HepG2 (cell line): ENCODE measurements at regions not wholly inside any gene's neighbourhood (a gene's known extent, or its start where the extent isn't known, plus 50 kb on each side); places are given as distances from the start of the nearest gene placed in this dataset.

Experiments used
- ATAC-seq: fragments of 200-7000 bp; cut with Tn5 transposase; 3 replicates; pipeline ENCODE4 v1.9.1; 2020; ENCODE audit warnings: mild to moderate bottlenecking, moderate library complexity
- BruUV-seq: library from RNA; stranded (reverse); fragments of 400-500 nt; replicated peaks from 2 replicates; lab custom pipeline; 2021; lab: Mats Ljungman, UMichigan
- CTCF ChIA-PET: fragments of 300-600 bp; formaldehyde crosslinking; extraction: SDS; loops from one replicate; lab custom pipeline; 2021; ENCODE audit warnings: low total read pairs, inconsistent platforms, low intra/inter-chr PET ratio; lab: Yijun Ruan, JAX
- POLR2A ChIA-PET: fragments of 350-600 bp; sonication (Branson Sonifier 250); formaldehyde crosslinking; loops from one replicate; lab custom pipeline; 2020; ENCODE audit warnings: antibody characterized with exemption, inconsistent platforms; lab: Yijun Ruan, JAX
- DNase-seq: peaks from one replicate; pipeline ENCODE4 v3.0.0-alpha.2; 2015; ENCODE audit warnings: low spot score
- FAIRE-seq: peaks from 3 replicates; lab custom pipeline; 2011; peaks lifted over from hg19 to GRCh38; lab: Jason Lieb, UNC
- H2AFZ ChIP-seq: one replicate; pipeline ENCODE4 v1.6.1; 2011; ENCODE audit warnings: low read length, inconsistent platforms
- H3K27ac ChIP-seq: fragments of 300-600 bp; 3 replicates; pipeline ENCODE4 v1.8.0; 2011; ENCODE audit warnings: mixed run types, mild to moderate bottlenecking, mixed read lengths, low read length, inconsistent platforms; ENCODE audit not compliant: insufficient read depth; ENCODE audit errors: extremely low read length
- H3K27me3 ChIP-seq, 2 experiments: fragments of 200-600 bp in 1 of 2; 2 replicates in 1 of 2; 3 replicates in 1 of 2; pipeline versions ENCODE4 v1.6.0 to v1.8.0; 2011; ENCODE audit warnings: low read length in 2 of 2, mild to moderate bottlenecking in 2 of 2, moderate library complexity in 2 of 2, inconsistent platforms in 1 of 2; ENCODE audit not compliant: insufficient read depth in 2 of 2, control insufficient read depth in 1 of 2
- H3K36me3 ChIP-seq, 2 experiments: fragments of 200-600 bp in 1 of 2; replicated peaks in 1 of 2; 2 replicates in 1 of 2; 3 replicates in 1 of 2; pipeline versions ENCODE4 v1.5.1 to v1.8.0; 2011; ENCODE audit warnings: low read length in 2 of 2, inconsistent platforms in 1 of 2; ENCODE audit not compliant: insufficient read depth in 2 of 2, control insufficient read depth in 1 of 2
- H3K4me1 ChIP-seq: 2 replicates; pipeline ENCODE4 v1.5.1; 2012; ENCODE audit warnings: low read length, inconsistent platforms; ENCODE audit not compliant: insufficient read depth
- H3K4me2 ChIP-seq: 2 replicates; pipeline ENCODE4 v1.6.0; 2011; ENCODE audit warnings: low read depth, low read length, inconsistent platforms
- H3K4me3 ChIP-seq, 3 experiments: fragments of 200-600 bp in 1 of 3; sonication (generic), shearing (Covaris generic) in 1 of 3; replicated peaks in 1 of 3; 2 replicates each; pipeline ENCODE4 v1.5.1; 2011 to 2016; ENCODE audit warnings: low read length in 3 of 3, inconsistent platforms in 2 of 3, low read depth in 2 of 3, mild to moderate bottlenecking in 2 of 3, control low read depth in 1 of 3, mixed read lengths in 1 of 3; ENCODE audit not compliant: insufficient read depth in 1 of 3
- H3K79me2 ChIP-seq: one replicate; pipeline ENCODE4 v1.6.1; 2011; ENCODE audit warnings: low read length, inconsistent platforms; ENCODE audit not compliant: insufficient read depth
- H3K9ac ChIP-seq: 2 replicates; pipeline ENCODE4 v1.6.0; 2011; ENCODE audit warnings: mild to moderate bottlenecking, low read depth, low read length, inconsistent platforms; ENCODE audit not compliant: insufficient read depth
- H3K9me3 ChIP-seq: 2 replicates; pipeline ENCODE4 v1.5.1; 2012; ENCODE audit warnings: mild to moderate bottlenecking, low read length
- H4K20me1 ChIP-seq: 2 replicates; pipeline ENCODE4 v1.6.0; 2011; ENCODE audit warnings: inconsistent platforms, mild to moderate bottlenecking, low read length, moderate library complexity; ENCODE audit not compliant: insufficient read depth
- FOXM1 ChIP-seq: sonication (generic); formaldehyde crosslinking; IDR thresholded peaks from 2 replicates; pipeline ENCODE4 v1.5.0; 2020; ENCODE audit warnings: missing genetic modification reagents
- GABPA ChIP-seq, 2 experiments: IDR thresholded peaks; 2 replicates each; pipeline ENCODE4 v1.6.1; 2011 to 2016; ENCODE audit warnings: low read depth in 2 of 2, low read length in 1 of 2, missing biosample characterization in 1 of 2, missing genetic modification characterization in 1 of 2
- HOXA5 ChIP-seq: sonication (generic); formaldehyde crosslinking; IDR thresholded peaks from 2 replicates; pipeline ENCODE4 v1.4.0; 2020; ENCODE audit warnings: missing genetic modification reagents
- ZFP36 ChIP-seq: fragments of 150-350 bp; IDR thresholded peaks from 2 replicates; pipeline ENCODE4 v1.6.1; 2018; ENCODE audit warnings: borderline replicate concordance, low read length, low read depth; ENCODE audit not compliant: partially characterized antibody
- ZNF260 ChIP-seq: sonication (generic); formaldehyde crosslinking; IDR thresholded peaks from 2 replicates; pipeline ENCODE4 v1.4.0; 2020; ENCODE audit warnings: missing genetic modification reagents, low read depth, mild to moderate bottlenecking, borderline replicate concordance
- ZNF432 ChIP-seq: sonication (generic); formaldehyde crosslinking; IDR thresholded peaks from 2 replicates; pipeline ENCODE4 v1.5.0; 2020; ENCODE audit warnings: missing genetic modification reagents, mild to moderate bottlenecking, borderline replicate concordance
- ZNF746 ChIP-seq: sonication (generic); formaldehyde crosslinking; IDR thresholded peaks from 2 replicates; pipeline ENCODE4 v1.8.0; 2022; ENCODE audit warnings: mild to moderate bottlenecking, missing genetic modification reagents
- ZNF75D ChIP-seq: sonication (generic); formaldehyde crosslinking; IDR thresholded peaks from 2 replicates; pipeline ENCODE4 v1.8.1; 2023; ENCODE audit warnings: missing genetic modification reagents, mild to moderate bottlenecking, borderline replicate concordance
- ZNF841 ChIP-seq: sonication (generic); formaldehyde crosslinking; IDR thresholded peaks from 2 replicates; pipeline ENCODE4 v1.8.1; 2023; ENCODE audit warnings: missing genetic modification reagents, borderline replicate concordance
- in situ Hi-C: cut with HindIII; loops from 2 replicates; pipeline ENCODE4 v1.10.0; 2017; ENCODE audit warnings: low pct_unique_long_range_greater_than_20kb; ENCODE audit not compliant: extremely low pct_ligation_motif_present
- intact Hi-C: fragments of 100-400 bp; cut with micrococcal nuclease; formaldehyde crosslinking; loops from one replicate; pipeline ENCODE4 v1.10.0; 2022; ENCODE audit not compliant: unreplicated experiment
- TF ChIP-seq, protein P1 (sequence below): sonication (generic); formaldehyde crosslinking; conservative IDR thresholded peaks from 2 replicates; pipeline ENCODE4 v1.8.1; 2023; ENCODE audit warnings: missing genetic modification reagents
- TF ChIP-seq, protein P2 (sequence below): sonication (generic); formaldehyde crosslinking; IDR thresholded peaks from 2 replicates; pipeline ENCODE4 v1.5.1; 2020; ENCODE audit warnings: mild to moderate bottlenecking, moderate library complexity, missing genetic modification reagents
- TF ChIP-seq, protein P3 (sequence below): sonication (generic); formaldehyde crosslinking; conservative IDR thresholded peaks from 2 replicates; pipeline ENCODE4 v1.4.0; 2020; ENCODE audit warnings: missing genetic modification reagents
- TF ChIP-seq, protein P4 (sequence below): sonication (generic); formaldehyde crosslinking; IDR thresholded peaks from 2 replicates; pipeline ENCODE4 v1.8.0; 2022; ENCODE audit warnings: missing genetic modification reagents, mild to moderate bottlenecking, moderate library complexity, borderline replicate concordance

DNA sequence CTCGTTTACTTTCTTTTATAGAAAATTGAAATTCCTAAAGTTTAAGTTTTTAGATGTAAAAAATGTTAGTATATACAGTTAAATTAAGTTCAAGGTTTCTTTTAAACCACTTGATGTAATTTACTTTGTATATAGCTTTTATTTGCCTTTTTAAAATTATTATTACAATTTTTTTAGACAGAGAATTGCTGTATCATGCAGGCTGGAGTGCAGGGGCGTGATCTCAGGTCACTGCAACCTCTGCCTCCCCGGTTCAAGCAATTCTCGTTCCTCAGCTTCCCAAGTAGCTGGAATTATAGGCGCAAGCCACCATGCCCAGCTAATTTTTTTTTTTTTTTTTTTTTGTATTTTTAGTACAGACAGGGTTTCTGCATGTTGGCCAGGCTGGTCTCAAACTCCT lies 75.0 kb downstream of the KCNRG start (continued):
- TF ChIP-seq, protein P1, sequence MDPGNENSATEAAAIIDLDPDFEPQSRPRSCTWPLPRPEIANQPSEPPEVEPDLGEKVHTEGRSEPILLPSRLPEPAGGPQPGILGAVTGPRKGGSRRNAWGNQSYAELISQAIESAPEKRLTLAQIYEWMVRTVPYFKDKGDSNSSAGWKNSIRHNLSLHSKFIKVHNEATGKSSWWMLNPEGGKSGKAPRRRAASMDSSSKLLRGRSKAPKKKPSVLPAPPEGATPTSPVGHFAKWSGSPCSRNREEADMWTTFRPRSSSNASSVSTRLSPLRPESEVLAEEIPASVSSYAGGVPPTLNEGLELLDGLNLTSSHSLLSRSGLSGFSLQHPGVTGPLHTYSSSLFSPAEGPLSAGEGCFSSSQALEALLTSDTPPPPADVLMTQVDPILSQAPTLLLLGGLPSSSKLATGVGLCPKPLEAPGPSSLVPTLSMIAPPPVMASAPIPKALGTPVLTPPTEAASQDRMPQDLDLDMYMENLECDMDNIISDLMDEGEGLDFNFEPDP (CRISPR knock-in tag): no peak
- no peak for TF ChIP-seq ZNF841 (CRISPR knock-in tag)

DNA sequence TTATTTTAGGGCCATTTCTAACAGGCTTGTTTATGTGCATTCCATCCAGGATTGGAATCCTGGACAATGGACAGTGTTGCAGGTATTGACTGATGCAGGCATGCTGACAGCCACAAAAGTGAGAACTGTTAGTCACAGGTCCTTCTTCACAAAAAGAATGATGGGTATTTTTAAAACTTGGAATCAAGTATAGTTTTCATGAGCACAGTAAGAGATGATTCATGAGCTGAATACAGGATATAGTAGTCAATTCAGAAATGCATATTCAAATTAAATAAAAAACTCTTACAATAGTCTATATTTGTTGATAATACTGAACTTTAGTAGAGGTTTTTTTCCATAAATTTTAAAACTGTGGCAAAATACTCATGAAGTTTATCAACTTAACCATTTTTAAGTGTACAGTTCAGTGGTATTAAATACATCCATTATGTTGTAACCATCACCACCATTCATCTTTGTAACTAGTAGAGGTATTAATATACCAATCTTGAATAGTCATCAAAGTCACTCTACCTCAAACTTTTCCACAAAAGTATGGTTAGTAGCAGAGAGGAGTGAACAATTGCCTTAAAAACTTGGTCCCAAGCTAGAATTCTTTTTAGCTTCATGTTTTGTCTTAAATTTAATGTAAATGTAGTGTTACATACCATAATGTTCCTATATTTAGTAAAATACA lies 79.5 kb downstream of the KCNRG start:
- intact Hi-C loops (no loop called here), in situ Hi-C loops (no loop called here)
- TF ChIP-seq, protein P2, sequence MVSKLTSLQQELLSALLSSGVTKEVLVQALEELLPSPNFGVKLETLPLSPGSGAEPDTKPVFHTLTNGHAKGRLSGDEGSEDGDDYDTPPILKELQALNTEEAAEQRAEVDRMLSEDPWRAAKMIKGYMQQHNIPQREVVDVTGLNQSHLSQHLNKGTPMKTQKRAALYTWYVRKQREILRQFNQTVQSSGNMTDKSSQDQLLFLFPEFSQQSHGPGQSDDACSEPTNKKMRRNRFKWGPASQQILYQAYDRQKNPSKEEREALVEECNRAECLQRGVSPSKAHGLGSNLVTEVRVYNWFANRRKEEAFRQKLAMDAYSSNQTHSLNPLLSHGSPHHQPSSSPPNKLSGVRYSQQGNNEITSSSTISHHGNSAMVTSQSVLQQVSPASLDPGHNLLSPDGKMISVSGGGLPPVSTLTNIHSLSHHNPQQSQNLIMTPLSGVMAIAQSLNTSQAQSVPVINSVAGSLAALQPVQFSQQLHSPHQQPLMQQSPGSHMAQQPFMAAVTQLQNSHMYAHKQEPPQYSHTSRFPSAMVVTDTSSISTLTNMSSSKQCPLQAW (CRISPR knock-in tag): no peak
- TF ChIP-seq GABPA (IDR thresholded peaks at IDR 0.05; ENCODE audit: low read depth, low read length) (no peak), GABPA (CRISPR knock-in tag; IDR thresholded peaks at IDR 0.05; ENCODE audit: low read depth) (no peak), ZNF746 (CRISPR knock-in tag) (no peak), ZFP36 (no peak), ZNF75D (CRISPR knock-in tag) (no peak), FOXM1 (CRISPR knock-in tag) (no peak), ZNF432 (CRISPR knock-in tag) (no peak), ZNF260 (CRISPR knock-in tag) (no peak), HOXA5 (no peak)
- TF ChIP-seq, protein P3, sequence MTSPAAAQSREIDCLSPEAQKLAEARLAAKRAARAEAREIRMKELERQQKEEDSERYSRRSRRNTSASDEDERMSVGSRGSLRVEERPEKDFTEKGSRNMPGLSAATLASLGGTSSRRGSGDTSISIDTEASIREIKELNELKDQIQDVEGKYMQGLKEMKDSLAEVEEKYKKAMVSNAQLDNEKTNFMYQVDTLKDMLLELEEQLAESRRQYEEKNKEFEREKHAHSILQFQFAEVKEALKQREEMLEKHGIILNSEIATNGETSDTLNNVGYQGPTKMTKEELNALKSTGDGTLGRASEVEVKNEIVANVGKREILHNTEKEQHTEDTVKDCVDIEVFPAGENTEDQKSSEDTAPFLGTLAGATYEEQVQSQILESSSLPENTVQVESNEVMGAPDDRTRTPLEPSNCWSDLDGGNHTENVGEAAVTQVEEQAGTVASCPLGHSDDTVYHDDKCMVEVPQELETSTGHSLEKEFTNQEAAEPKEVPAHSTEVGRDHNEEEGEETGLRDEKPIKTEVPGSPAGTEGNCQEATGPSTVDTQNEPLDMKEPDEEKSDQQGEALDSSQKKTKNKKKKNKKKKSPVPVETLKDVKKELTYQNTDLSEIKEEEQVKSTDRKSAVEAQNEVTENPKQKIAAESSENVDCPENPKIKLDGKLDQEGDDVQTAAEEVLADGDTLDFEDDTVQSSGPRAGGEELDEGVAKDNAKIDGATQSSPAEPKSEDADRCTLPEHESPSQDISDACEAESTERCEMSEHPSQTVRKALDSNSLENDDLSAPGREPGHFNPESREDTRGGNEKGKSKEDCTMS: no peak
- TF ChIP-seq, protein P4, sequence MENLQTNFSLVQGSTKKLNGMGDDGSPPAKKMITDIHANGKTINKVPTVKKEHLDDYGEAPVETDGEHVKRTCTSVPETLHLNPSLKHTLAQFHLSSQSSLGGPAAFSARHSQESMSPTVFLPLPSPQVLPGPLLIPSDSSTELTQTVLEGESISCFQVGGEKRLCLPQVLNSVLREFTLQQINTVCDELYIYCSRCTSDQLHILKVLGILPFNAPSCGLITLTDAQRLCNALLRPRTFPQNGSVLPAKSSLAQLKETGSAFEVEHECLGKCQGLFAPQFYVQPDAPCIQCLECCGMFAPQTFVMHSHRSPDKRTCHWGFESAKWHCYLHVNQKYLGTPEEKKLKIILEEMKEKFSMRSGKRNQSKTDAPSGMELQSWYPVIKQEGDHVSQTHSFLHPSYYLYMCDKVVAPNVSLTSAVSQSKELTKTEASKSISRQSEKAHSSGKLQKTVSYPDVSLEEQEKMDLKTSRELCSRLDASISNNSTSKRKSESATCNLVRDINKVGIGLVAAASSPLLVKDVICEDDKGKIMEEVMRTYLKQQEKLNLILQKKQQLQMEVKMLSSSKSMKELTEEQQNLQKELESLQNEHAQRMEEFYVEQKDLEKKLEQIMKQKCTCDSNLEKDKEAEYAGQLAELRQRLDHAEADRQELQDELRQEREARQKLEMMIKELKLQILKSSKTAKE (CRISPR knock-in tag): no peak

More for the DNA sequence above, 79.5 kb downstream of the KCNRG start:
- Histone ChIP-seq H3K27me3 (no peaks in the 10 kb centered on the region), H4K20me1 (0 out of 2 replicates have a peak, but pooled peaks cover 3% of the 10 kb centered on the region), H3K9me3 (peaks cover 14% of the 10 kb centered on the region), H3K4me1 (peaks cover 23% of the 10 kb centered on the region), H3K27ac (no peak overlapping the region), H3K4me2 (no peak overlapping the region), H3K9ac (no peak overlapping the region), H3K36me3 (peaks cover 0 to 8% of the 10 kb centered on the region in 2 experiments; a peak in 2 of 5 replicates), H3K4me3 (no peak overlapping the region), H2AFZ (no peak overlapping the region), H3K79me2 (peaks cover 59% of the 10 kb centered on the region)
- CTCF ChIA-PET: no interaction called here
- no TSS peak for BruUV-seq
- DNase-seq (no peak), FAIRE-seq (no peak), ATAC-seq (no peak)
- POLR2A ChIA-PET: no interaction called here
